ENCODE measurements at regions not wholly inside any gene's neighbourhood (a gene's known extent, or its start where the extent isn't known, plus 50 kb on each side); places are given as distances from the start of the nearest gene placed in this dataset.
"Not testable (repeated sequence)": the region's sequence is repeated elsewhere in the genome, so short reads cannot be mapped to it uniquely, and the experiment has no call there.

DNA sequence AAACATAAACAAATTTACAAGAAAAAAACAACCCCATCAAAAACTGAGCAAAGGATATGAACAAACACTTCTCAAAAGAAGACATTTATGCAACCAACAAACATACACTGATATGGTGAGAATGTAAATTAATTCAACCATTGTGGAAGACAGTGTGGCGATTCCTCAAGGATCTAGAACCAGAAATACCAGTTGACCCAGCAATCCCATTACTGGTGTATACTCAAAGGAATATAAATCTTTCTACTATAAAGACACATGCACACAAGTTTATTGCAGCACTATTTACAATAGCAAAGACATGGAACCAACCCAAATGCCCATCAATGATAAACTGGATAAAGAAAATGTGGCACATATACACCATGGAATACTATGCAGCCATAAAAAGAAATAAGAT lies 92.3 kb upstream of the GUCY1A1 start:
- H3K4me3 ChIP-seq (ENCODE audit: low read depth in 1 of 5, low read length in 5 of 5); H3K36me3 ChIP-seq (ENCODE audit: control insufficient read depth in 5 of 5, insufficient read depth in 5 of 5, low read length in 5 of 5); H3K27ac ChIP-seq (ENCODE audit: low read depth, low read length); H3K9me3 ChIP-seq (ENCODE audit: control insufficient read depth in 5 of 5, low read length in 5 of 5); H3K9ac ChIP-seq (ENCODE audit: low read length in 5 of 5); H3K27me3 ChIP-seq (ENCODE audit: control insufficient read depth in 5 of 5, insufficient read depth in 4 of 5, low read length in 5 of 5): not testable (repeated sequence)
- peaks cover 0 to 12% (median 8%) of the 10 kb centered on the region in 5 donors for H3K4me1 ChIP-seq (ENCODE audit: control insufficient read depth in 5 of 5, insufficient read depth in 5 of 5, low read length in 5 of 5)

DNA sequence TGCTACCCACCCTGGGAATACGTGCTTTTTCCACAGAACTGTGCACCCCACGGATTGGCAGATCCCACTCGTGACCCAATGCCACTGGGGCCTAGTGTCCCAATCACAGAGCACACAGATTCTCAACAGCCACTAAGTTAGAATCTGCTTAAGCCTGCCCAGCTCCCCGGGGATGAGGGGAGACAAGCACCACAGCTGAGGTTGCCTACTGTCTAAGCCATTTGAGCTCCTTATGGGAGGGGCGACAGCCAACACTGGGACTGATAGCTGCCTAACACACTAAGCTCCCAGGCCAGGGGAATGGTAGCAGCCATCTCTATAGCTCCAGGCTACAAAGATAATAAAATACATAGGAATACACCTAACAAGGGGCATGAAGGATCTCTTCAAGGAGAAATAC lies 93.5 kb upstream of the GUCY1A1 start:
- no peak overlapping the region for H3K9ac ChIP-seq (ENCODE audit: low read length in 5 of 5)
- H3K9me3 ChIP-seq (ENCODE audit: control insufficient read depth in 5 of 5, low read length in 5 of 5) = no peaks in the 10 kb centered on the region
- no peaks in the 10 kb centered on the region for H3K27me3 ChIP-seq (ENCODE audit: control insufficient read depth in 5 of 5, insufficient read depth in 4 of 5, low read length in 5 of 5)
- H3K4me3 ChIP-seq (ENCODE audit: low read depth in 1 of 5, low read length in 5 of 5) = no peak overlapping the region
- H3K36me3 ChIP-seq (ENCODE audit: control insufficient read depth in 5 of 5, insufficient read depth in 5 of 5, low read length in 5 of 5) = no peaks in the 10 kb centered on the region
- H3K4me1 ChIP-seq (ENCODE audit: control insufficient read depth in 5 of 5, insufficient read depth in 5 of 5, low read length in 5 of 5) = peaks cover 0 to 2% (median 0%) of the 10 kb centered on the region in 5 donors
- no peak overlapping the region for H3K27ac ChIP-seq (ENCODE audit: low read depth, low read length)

GRCh38 chr4:155572106-155572703 lies 94.4 kb upstream of the GUCY1A1 start:
- H3K27ac ChIP-seq (ENCODE audit: low read depth, low read length) = no peak overlapping the region
- H3K9me3 ChIP-seq (ENCODE audit: control insufficient read depth in 5 of 5, low read length in 5 of 5) = no peaks in the 10 kb centered on the region
- H3K9ac ChIP-seq (ENCODE audit: low read length in 5 of 5) = no peak overlapping the region
- H3K27me3 ChIP-seq (ENCODE audit: control insufficient read depth in 5 of 5, insufficient read depth in 4 of 5, low read length in 5 of 5) = no peaks in the 10 kb centered on the region
- H3K36me3 ChIP-seq (ENCODE audit: control insufficient read depth in 5 of 5, insufficient read depth in 5 of 5, low read length in 5 of 5) = no peaks in the 10 kb centered on the region
- no peak overlapping the region for H3K4me3 ChIP-seq (ENCODE audit: low read depth in 1 of 5, low read length in 5 of 5)
- no peaks in the 10 kb centered on the region for H3K4me1 ChIP-seq (ENCODE audit: control insufficient read depth in 5 of 5, insufficient read depth in 5 of 5, low read length in 5 of 5)

DNA sequence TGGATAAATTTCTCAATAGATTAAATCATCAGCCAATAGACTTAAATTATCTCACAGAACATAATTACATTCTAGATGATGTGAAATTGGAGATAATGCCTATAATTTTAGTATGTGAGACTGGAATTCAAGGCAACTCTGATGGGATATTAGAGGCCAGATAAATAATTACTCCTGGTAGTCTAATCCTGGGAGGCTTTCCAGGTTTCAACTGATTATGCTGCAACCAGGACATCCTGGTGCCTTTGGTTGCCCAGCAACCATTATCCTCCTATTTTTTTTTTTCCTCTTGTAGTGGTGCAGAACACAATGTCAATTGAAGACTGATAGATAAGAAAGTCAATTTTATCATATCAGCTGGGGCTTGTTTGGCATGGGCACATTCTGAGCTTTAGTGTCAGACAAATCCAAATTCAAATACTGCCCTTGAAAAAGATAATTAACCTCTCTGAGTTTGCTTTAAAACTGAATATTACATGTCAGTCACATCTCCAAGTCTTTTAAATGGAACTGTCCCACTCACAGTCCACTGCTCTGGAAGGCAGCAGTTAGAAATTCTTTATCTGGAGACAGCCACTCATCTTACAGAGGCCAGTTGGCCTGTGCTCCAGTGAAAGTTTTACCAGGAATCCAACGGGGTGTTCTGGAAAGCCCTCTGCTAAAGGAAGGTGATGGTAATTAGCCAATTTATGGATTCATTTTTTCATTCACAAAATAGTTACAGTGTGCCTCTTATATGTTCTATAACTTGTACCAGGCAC lies 95.3 kb upstream of the GUCY1A1 start:
- no peaks in the 10 kb centered on the region for H3K36me3 ChIP-seq (ENCODE audit: control insufficient read depth in 5 of 5, insufficient read depth in 5 of 5, low read length in 5 of 5)
- H3K27ac ChIP-seq (ENCODE audit: low read depth, low read length) = no peak overlapping the region

DNA sequence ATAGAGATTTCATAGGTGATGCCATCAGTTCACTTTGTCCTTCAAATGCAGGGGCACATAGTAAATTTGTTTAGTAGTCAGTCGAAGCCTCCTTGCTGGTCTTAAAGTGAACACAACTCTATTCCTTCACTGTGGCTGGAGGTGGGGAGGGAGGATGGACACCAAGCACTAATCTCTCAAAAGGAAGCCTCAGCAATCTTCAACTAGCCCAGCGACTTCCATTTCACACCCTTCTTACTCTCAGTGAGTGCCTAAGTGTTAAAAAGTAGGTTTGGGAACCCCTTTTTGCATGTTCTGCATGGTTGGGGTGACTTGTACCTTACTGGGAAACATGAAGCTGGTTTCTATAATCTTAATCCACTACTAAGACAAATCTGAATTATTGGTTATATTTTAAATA lies 96.0 kb upstream of the GUCY1A1 start:
- Histone ChIP-seq H3K27me3 (ENCODE audit: control insufficient read depth in 5 of 5, insufficient read depth in 4 of 5, low read length in 5 of 5) (no peaks in the 10 kb centered on the region), H3K4me1 (ENCODE audit: control insufficient read depth in 5 of 5, insufficient read depth in 5 of 5, low read length in 5 of 5) (no peaks in the 10 kb centered on the region), H3K27ac (ENCODE audit: low read depth, low read length) (no peak overlapping the region), H3K9me3 (ENCODE audit: control insufficient read depth in 5 of 5, low read length in 5 of 5) (no peaks in the 10 kb centered on the region), H3K9ac (ENCODE audit: low read length in 5 of 5) (no peak overlapping the region), H3K4me3 (ENCODE audit: low read depth in 1 of 5, low read length in 5 of 5) (no peak overlapping the region), H3K36me3 (ENCODE audit: control insufficient read depth in 5 of 5, insufficient read depth in 5 of 5, low read length in 5 of 5) (no peaks in the 10 kb centered on the region)

More for the DNA sequence above, 95.3 kb upstream of the GUCY1A1 start:
- no peaks in the 10 kb centered on the region for H3K9me3 ChIP-seq (ENCODE audit: control insufficient read depth in 5 of 5, low read length in 5 of 5)
- H3K27me3 ChIP-seq (ENCODE audit: control insufficient read depth in 5 of 5, insufficient read depth in 4 of 5, low read length in 5 of 5) = no peaks in the 10 kb centered on the region
- no peak overlapping the region for H3K4me3 ChIP-seq (ENCODE audit: low read depth in 1 of 5, low read length in 5 of 5)
- no peaks in the 10 kb centered on the region for H3K4me1 ChIP-seq (ENCODE audit: control insufficient read depth in 5 of 5, insufficient read depth in 5 of 5, low read length in 5 of 5)
- H3K9ac ChIP-seq (ENCODE audit: low read length in 5 of 5) = no peak overlapping the region

- Histone ChIP-seq H3K9me3 (ENCODE audit: control insufficient read depth in 5 of 5, low read length in 5 of 5) (no peaks in the 10 kb centered on the region), H3K4me1 (ENCODE audit: control insufficient read depth in 5 of 5, insufficient read depth in 5 of 5, low read length in 5 of 5) (no peaks in the 10 kb centered on the region), H3K4me3 (ENCODE audit: low read depth in 1 of 5, low read length in 5 of 5) (no peak overlapping the region), H3K27me3 (ENCODE audit: control insufficient read depth in 5 of 5, insufficient read depth in 4 of 5, low read length in 5 of 5) (no peaks in the 10 kb centered on the region), H3K27ac (ENCODE audit: low read depth, low read length) (no peak overlapping the region), H3K9ac (ENCODE audit: low read length in 5 of 5) (no peak overlapping the region), H3K36me3 (ENCODE audit: control insufficient read depth in 5 of 5, insufficient read depth in 5 of 5, low read length in 5 of 5) (no peaks in the 10 kb centered on the region)
These were observed 96.6 kb upstream of the GUCY1A1 start for GRCh38 chr4:155569960-155570515.

GRCh38 chr4:155569471-155569870 lies 97.2 kb upstream of the GUCY1A1 start:
- no peaks in the 10 kb centered on the region for H3K27me3 ChIP-seq (ENCODE audit: control insufficient read depth in 5 of 5, insufficient read depth in 4 of 5, low read length in 5 of 5)
- H3K4me3 ChIP-seq (ENCODE audit: low read depth in 1 of 5, low read length in 5 of 5) = no peak overlapping the region
- no peaks in the 10 kb centered on the region for H3K9me3 ChIP-seq (ENCODE audit: control insufficient read depth in 5 of 5, low read length in 5 of 5)
- H3K36me3 ChIP-seq (ENCODE audit: control insufficient read depth in 5 of 5, insufficient read depth in 5 of 5, low read length in 5 of 5) = no peaks in the 10 kb centered on the region
- no peak overlapping the region for H3K27ac ChIP-seq (ENCODE audit: low read depth, low read length)
- no peak overlapping the region for H3K9ac ChIP-seq (ENCODE audit: low read length in 5 of 5)
- no peaks in the 10 kb centered on the region for H3K4me1 ChIP-seq (ENCODE audit: control insufficient read depth in 5 of 5, insufficient read depth in 5 of 5, low read length in 5 of 5)

GRCh38 chr4:155568641-155569220 lies 97.9 kb upstream of the GUCY1A1 start:
- Histone ChIP-seq H3K9ac (ENCODE audit: low read length in 5 of 5) (no peak overlapping the region), H3K4me1 (ENCODE audit: control insufficient read depth in 5 of 5, insufficient read depth in 5 of 5, low read length in 5 of 5) (no peaks in the 10 kb centered on the region), H3K36me3 (ENCODE audit: control insufficient read depth in 5 of 5, insufficient read depth in 5 of 5, low read length in 5 of 5) (no peaks in the 10 kb centered on the region), H3K27me3 (ENCODE audit: control insufficient read depth in 5 of 5, insufficient read depth in 4 of 5, low read length in 5 of 5) (no peaks in the 10 kb centered on the region), H3K4me3 (ENCODE audit: low read depth in 1 of 5, low read length in 5 of 5) (no peak overlapping the region), H3K9me3 (ENCODE audit: control insufficient read depth in 5 of 5, low read length in 5 of 5) (no peaks in the 10 kb centered on the region), H3K27ac (ENCODE audit: low read depth, low read length) (no peak overlapping the region)

DNA sequence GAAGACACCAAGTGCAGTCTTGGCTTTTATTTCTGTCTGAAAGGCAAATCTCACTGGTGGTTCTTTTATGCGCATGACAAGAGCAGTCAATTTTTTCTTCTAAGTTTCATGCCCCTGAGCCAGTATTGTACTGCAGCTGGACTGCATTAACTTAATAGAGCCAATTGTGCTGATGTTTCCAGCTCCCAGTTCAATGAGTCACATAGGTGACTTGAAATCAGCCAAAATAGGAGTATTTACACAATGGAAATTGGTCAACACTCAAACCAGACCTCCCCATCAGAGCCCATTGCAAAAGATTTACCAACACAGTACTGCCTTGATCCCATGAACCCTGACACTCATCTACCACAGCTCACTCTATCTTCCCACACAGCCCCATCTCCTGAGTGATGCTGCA lies 100.3 kb upstream of the GUCY1A1 start:
- no peaks in the 10 kb centered on the region for H3K36me3 ChIP-seq (ENCODE audit: control insufficient read depth in 5 of 5, insufficient read depth in 5 of 5, low read length in 5 of 5)
- H3K9me3 ChIP-seq (ENCODE audit: control insufficient read depth in 5 of 5, low read length in 5 of 5) = no peaks in the 10 kb centered on the region
- H3K27me3 ChIP-seq (ENCODE audit: control insufficient read depth in 5 of 5, insufficient read depth in 4 of 5, low read length in 5 of 5) = no peaks in the 10 kb centered on the region
- H3K4me1 ChIP-seq (ENCODE audit: control insufficient read depth in 5 of 5, insufficient read depth in 5 of 5, low read length in 5 of 5) = no peaks in the 10 kb centered on the region
- H3K4me3 ChIP-seq (ENCODE audit: low read depth in 1 of 5, low read length in 5 of 5) = no peak overlapping the region
- H3K9ac ChIP-seq (ENCODE audit: low read length in 5 of 5) = no peak overlapping the region
- H3K27ac ChIP-seq (ENCODE audit: low read depth, low read length) = no peak overlapping the region

DNA sequence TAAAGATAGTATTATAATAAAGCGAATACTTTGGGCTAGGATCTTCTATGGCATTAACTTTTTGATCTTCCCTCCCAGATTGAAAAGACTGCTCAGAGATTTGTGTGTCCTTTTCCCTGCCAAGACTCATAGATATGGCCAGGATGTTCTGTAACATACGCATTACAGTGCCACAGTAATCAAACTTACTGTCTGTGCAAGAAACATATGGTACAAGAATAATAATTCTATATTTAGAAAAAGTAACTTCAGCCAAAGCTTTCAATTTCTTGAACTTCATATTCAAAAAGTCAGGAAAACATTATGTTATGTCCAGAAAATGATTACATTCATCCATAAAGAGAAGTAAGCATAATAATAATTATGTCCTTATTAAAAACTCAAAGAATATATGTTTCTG lies 100.9 kb upstream of the GUCY1A1 start:
- Histone ChIP-seq H3K36me3 (ENCODE audit: control insufficient read depth in 5 of 5, insufficient read depth in 5 of 5, low read length in 5 of 5) (no peaks in the 10 kb centered on the region), H3K9ac (ENCODE audit: low read length in 5 of 5) (no peak overlapping the region), H3K27me3 (ENCODE audit: control insufficient read depth in 5 of 5, insufficient read depth in 4 of 5, low read length in 5 of 5) (no peaks in the 10 kb centered on the region), H3K9me3 (ENCODE audit: control insufficient read depth in 5 of 5, low read length in 5 of 5) (no peaks in the 10 kb centered on the region), H3K27ac (ENCODE audit: low read depth, low read length) (no peak overlapping the region), H3K4me1 (ENCODE audit: control insufficient read depth in 5 of 5, insufficient read depth in 5 of 5, low read length in 5 of 5) (no peaks in the 10 kb centered on the region), H3K4me3 (ENCODE audit: low read depth in 1 of 5, low read length in 5 of 5) (no peak overlapping the region)

All from subcutaneous abdominal adipose tissue (tissue), 5 donors.